ENCODE measurements at regions not wholly inside any gene's neighbourhood (a gene's known extent, or its start where the extent isn't known, plus 50 kb on each side); places are given as distances from the start of the nearest gene placed in this dataset.
A peak's percentile ranks its signal among the peaks of the same experiment; 100 is the strongest.

- no peaks in the 10 kb centered on the region for H3K4me1 Mint-ChIP-seq (ENCODE audit: low read depth)
- H3K36me3 Mint-ChIP-seq (ENCODE audit: insufficient read depth in 2 of 2) = peaks cover 0 to 1% of the 10 kb centered on the region in 2 donors
- ATAC-seq (replicated peaks in 1 of 2) = no peak
- H3K27ac Mint-ChIP-seq = no peak overlapping the region
- H3K9me3 Mint-ChIP-seq = peaks cover 7 to 11% of the 10 kb centered on the region in 2 donors
- no peak overlapping the region for H3K4me3 Mint-ChIP-seq
- H3K27me3 Mint-ChIP-seq (ENCODE audit: low read depth) = no peaks in the 10 kb centered on the region
- DNase-seq = no peak
Measured at GRCh38 chr2:49515996-49516782, 361.9 kb upstream of the FSHR start.

- peaks cover 2% of the 10 kb centered on the region in 2 donors for H3K9me3 Mint-ChIP-seq
- H3K27me3 Mint-ChIP-seq (ENCODE audit: low read depth) = no peaks in the 10 kb centered on the region
- ATAC-seq (replicated peaks in 1 of 2) (no peak), DNase-seq (no peak)
- no peak overlapping the region for H3K4me3 Mint-ChIP-seq
- H3K4me1 Mint-ChIP-seq (ENCODE audit: low read depth) = no peaks in the 10 kb centered on the region
- no peak overlapping the region for H3K27ac Mint-ChIP-seq
- no peaks in the 10 kb centered on the region for H3K36me3 Mint-ChIP-seq (ENCODE audit: insufficient read depth in 2 of 2)
Measured at GRCh38 chr2:49514201-49514600, 359.9 kb upstream of the FSHR start.

GRCh38 chr2:49490710-49491109 lies 336.4 kb upstream of the FSHR start:
- Mint-ChIP-seq H3K27ac (no peak overlapping the region), H3K4me1 (ENCODE audit: low read depth) (no peaks in the 10 kb centered on the region), H3K9me3 (peaks cover 1 to 8% of the 10 kb centered on the region in 2 donors), H3K27me3 (ENCODE audit: low read depth) (no peaks in the 10 kb centered on the region), H3K36me3 (ENCODE audit: insufficient read depth in 2 of 2) (no peaks in the 10 kb centered on the region), H3K4me3 (no peak overlapping the region)
- peak in 1 of 2 donors; percentile 2 for DNase-seq
- no peak for ATAC-seq (replicated peaks in 1 of 2)

- Mint-ChIP-seq H3K4me1 (ENCODE audit: low read depth) (no peaks in the 10 kb centered on the region), H3K36me3 (ENCODE audit: insufficient read depth in 2 of 2) (no peaks in the 10 kb centered on the region), H3K27ac (no peak overlapping the region), H3K4me3 (no peak overlapping the region), H3K27me3 (ENCODE audit: low read depth) (no peaks in the 10 kb centered on the region), H3K9me3 (peaks cover 7 to 12% of the 10 kb centered on the region in 2 donors)
- DNase-seq (no peak), ATAC-seq (replicated peaks in 1 of 2) (no peak)
Measured at GRCh38 chr2:49487139-49487538, 332.8 kb upstream of the FSHR start.

GRCh38 chr2:49480520-49480919 lies 326.2 kb upstream of the FSHR start:
- ATAC-seq (replicated peaks in 1 of 2) = no peak

GRCh38 chr2:49465157-49465831 lies 311.0 kb upstream of the FSHR start:
- no peaks in the 10 kb centered on the region for H3K4me1 Mint-ChIP-seq (ENCODE audit: low read depth)
- DNase-seq (no peak), ATAC-seq (replicated peaks in 1 of 2) (no peak)
- no peak overlapping the region for H3K4me3 Mint-ChIP-seq
- H3K9me3 Mint-ChIP-seq = peaks cover 5 to 11% of the 10 kb centered on the region in 2 donors
- no peak overlapping the region for H3K27ac Mint-ChIP-seq
- H3K27me3 Mint-ChIP-seq (ENCODE audit: low read depth) = no peaks in the 10 kb centered on the region
- H3K36me3 Mint-ChIP-seq (ENCODE audit: insufficient read depth in 2 of 2) = peaks cover 0 to 3% of the 10 kb centered on the region in 2 donors

More at GRCh38 chr2:49480520-49480919, 326.2 kb upstream of the FSHR start:
- Mint-ChIP-seq H3K9me3 (peaks cover 10 to 18% of the 10 kb centered on the region in 2 donors), H3K27ac (no peak overlapping the region), H3K4me1 (ENCODE audit: low read depth) (no peaks in the 10 kb centered on the region), H3K36me3 (ENCODE audit: insufficient read depth in 2 of 2) (peaks cover 2 to 3% of the 10 kb centered on the region in 2 donors), H3K27me3 (ENCODE audit: low read depth) (no peaks in the 10 kb centered on the region), H3K4me3 (no peak overlapping the region)
- no peak for DNase-seq

GRCh38 chr2:49459314-49459993 lies 305.1 kb upstream of the FSHR start:
- DNase-seq = no peak
- H3K36me3 Mint-ChIP-seq (ENCODE audit: insufficient read depth in 2 of 2) = no peaks in the 10 kb centered on the region
- no peak overlapping the region for H3K27ac Mint-ChIP-seq
- no peak overlapping the region for H3K4me3 Mint-ChIP-seq
- no peaks in the 10 kb centered on the region for H3K27me3 Mint-ChIP-seq (ENCODE audit: low read depth)
- no peak for ATAC-seq (replicated peaks in 1 of 2)
- peaks cover 4 to 9% of the 10 kb centered on the region in 2 donors for H3K9me3 Mint-ChIP-seq
- no peaks in the 10 kb centered on the region for H3K4me1 Mint-ChIP-seq (ENCODE audit: low read depth)

GRCh38 chr2:49444005-49444404 lies 289.7 kb upstream of the FSHR start:
- H3K36me3 Mint-ChIP-seq (ENCODE audit: insufficient read depth in 2 of 2) = no peaks in the 10 kb centered on the region
- no peaks in the 10 kb centered on the region for H3K27me3 Mint-ChIP-seq (ENCODE audit: low read depth)
- DNase-seq = no peak
- H3K27ac Mint-ChIP-seq = no peak overlapping the region
- H3K4me1 Mint-ChIP-seq (ENCODE audit: low read depth) = no peaks in the 10 kb centered on the region
- ATAC-seq (replicated peaks in 1 of 2) = no peak
- H3K4me3 Mint-ChIP-seq = no peak overlapping the region
- H3K9me3 Mint-ChIP-seq = peaks cover 2 to 8% of the 10 kb centered on the region in 2 donors

- peaks cover 0 to 6% of the 10 kb centered on the region in 2 donors for H3K9me3 Mint-ChIP-seq
- H3K36me3 Mint-ChIP-seq (ENCODE audit: insufficient read depth in 2 of 2) = no peaks in the 10 kb centered on the region
- H3K27me3 Mint-ChIP-seq (ENCODE audit: low read depth) = no peaks in the 10 kb centered on the region
- DNase-seq (no peak), ATAC-seq (replicated peaks in 1 of 2) (no peak)
- no peak overlapping the region for H3K27ac Mint-ChIP-seq
- H3K4me3 Mint-ChIP-seq = no peak overlapping the region
- no peaks in the 10 kb centered on the region for H3K4me1 Mint-ChIP-seq (ENCODE audit: low read depth)
Measured at GRCh38 chr2:49426996-49427395, 272.7 kb upstream of the FSHR start.

- Mint-ChIP-seq H3K27me3 (ENCODE audit: low read depth) (no peaks in the 10 kb centered on the region), H3K4me1 (ENCODE audit: low read depth) (no peaks in the 10 kb centered on the region), H3K27ac (no peak overlapping the region), H3K36me3 (ENCODE audit: insufficient read depth in 2 of 2) (no peaks in the 10 kb centered on the region), H3K4me3 (no peak overlapping the region), H3K9me3 (peaks cover 1 to 2% of the 10 kb centered on the region in 2 donors)
- ATAC-seq (replicated peaks in 1 of 2) (no peak), DNase-seq (no peak)
Measured at GRCh38 chr2:49416252-49416651, 261.9 kb upstream of the FSHR start.

- Mint-ChIP-seq H3K9me3 (peaks cover 8 to 12% of the 10 kb centered on the region in 2 donors), H3K36me3 (ENCODE audit: insufficient read depth in 2 of 2) (no peaks in the 10 kb centered on the region), H3K27ac (no peak overlapping the region), H3K27me3 (ENCODE audit: low read depth) (no peaks in the 10 kb centered on the region), H3K4me1 (ENCODE audit: low read depth) (no peaks in the 10 kb centered on the region), H3K4me3 (no peak overlapping the region)
- no peak for DNase-seq
- no peak for ATAC-seq (replicated peaks in 1 of 2)
Measured at GRCh38 chr2:49404108-49404507, 249.8 kb upstream of the FSHR start.

GRCh38 chr2:49403637-49404036 lies 249.3 kb upstream of the FSHR start:
- Mint-ChIP-seq H3K9me3 (peaks cover 4 to 12% of the 10 kb centered on the region in 2 donors), H3K27ac (no peak overlapping the region), H3K4me1 (ENCODE audit: low read depth) (no peaks in the 10 kb centered on the region), H3K36me3 (ENCODE audit: insufficient read depth in 2 of 2) (no peaks in the 10 kb centered on the region), H3K27me3 (ENCODE audit: low read depth) (no peaks in the 10 kb centered on the region), H3K4me3 (no peak overlapping the region)
- DNase-seq = no peak
- ATAC-seq (replicated peaks in 1 of 2) = no peak

- Mint-ChIP-seq H3K27me3 (ENCODE audit: low read depth) (no peaks in the 10 kb centered on the region), H3K4me3 (no peak overlapping the region), H3K27ac (no peak overlapping the region), H3K4me1 (ENCODE audit: low read depth) (no peaks in the 10 kb centered on the region), H3K9me3 (peaks cover 8 to 10% of the 10 kb centered on the region in 2 donors), H3K36me3 (ENCODE audit: insufficient read depth in 2 of 2) (no peaks in the 10 kb centered on the region)
- DNase-seq (no peak), ATAC-seq (replicated peaks in 1 of 2) (no peak)
Measured at GRCh38 chr2:49379406-49379805, 225.1 kb upstream of the FSHR start.
